ENCODE measurements at regions not wholly inside any gene's neighbourhood (a gene's known extent, or its start where the extent isn't known, plus 50 kb on each side); places are given as distances from the start of the nearest gene placed in this dataset.

- no peak overlapping the region for H2AK9ac ChIP-seq (replicated peaks; ENCODE audit: low read depth, low read length, poor library complexity)
- H3K27ac ChIP-seq (ENCODE audit: insufficient read depth, low read length): no peak overlapping the region
- no peak overlapping the region for H3K4me2 ChIP-seq (ENCODE audit: low read depth, low read length)
- TF ChIP-seq MXI1 (IDR thresholded peaks at IDR 0.05; ENCODE audit: borderline replicate concordance, low read depth, low read length) (no peak), RFX5 (IDR thresholded peaks at IDR 0.05; ENCODE audit: low read depth, low read length) (no peak), POLR2A (IDR thresholded peaks at IDR 0.05; ENCODE audit: low read depth, low read length) (no peak), ELK1 (IDR thresholded peaks at IDR 0.05; ENCODE audit: borderline replicate concordance, low read depth, low read length) (no peak), RAD21 (IDR thresholded peaks at IDR 0.05; ENCODE audit: low read length) (no peak), MAZ (IDR thresholded peaks at IDR 0.05; ENCODE audit: borderline replicate concordance, low read depth, low read length) (no peak), CHD1 (IDR thresholded peaks at IDR 0.05; ENCODE audit: low read depth, low read length) (no peak), MAFK (IDR thresholded peaks at IDR 0.05; ENCODE audit: low read depth, low read length) (no peak), RCOR1 (IDR thresholded peaks at IDR 0.05; ENCODE audit: insufficient replicate concordance, low read length) (no peak), FOS (IDR thresholded peaks at IDR 0.05; ENCODE audit: low read depth, low read length) (no peak), SMC3 (IDR thresholded peaks at IDR 0.05; ENCODE audit: low read depth, low read length) (no peak), BHLHE40 (IDR thresholded peaks at IDR 0.05; ENCODE audit: low read depth, low read length) (no peak), USF2 (IDR thresholded peaks at IDR 0.05; ENCODE audit: low read depth, low read length) (no peak), CTCF (conservative IDR thresholded peaks at IDR 0.05; ENCODE audit: low read depth, low read length) (no peak), NFE2L2 (IDR thresholded peaks at IDR 0.05; ENCODE audit: low read depth, low read length) (no peak), CEBPB (IDR thresholded peaks at IDR 0.05; ENCODE audit: low read depth, low read length) (no peak)
- no peaks in the 10 kb centered on the region for H3K27me3 ChIP-seq (ENCODE audit: control insufficient read depth, insufficient read depth, low read length)
- H3K23ac ChIP-seq (ENCODE audit: low read depth, low read length): no peak overlapping the region
- H3K56ac ChIP-seq (ENCODE audit: extremely low read depth, insufficient read depth, low read length): no peak overlapping the region
- H4K20me1 ChIP-seq (ENCODE audit: insufficient read depth, low read length): no peaks in the 10 kb centered on the region
- 46% methylated on average over 4 of the region's 9 CpGs; no CpG with 5 or more reads in 1 of the 2 experiments for WGBS, 2 experiments (ENCODE audit: extremely low coverage in 2 of 2, insufficient read length in 1 of 2)
- H3K9ac ChIP-seq (ENCODE audit: low read depth, low read length): no peak overlapping the region
- intact Hi-C loops (cut with micrococcal nuclease) (no loop called here), dilution Hi-C loops (cut with HindIII; ENCODE audit: low sequenced_read_pairs, unreplicated experiment) (no loop called here), in situ Hi-C loops (cut with MboI; ENCODE audit: low sequenced_read_pairs) (no loop called here)
- no peak overlapping the region for H4K8ac ChIP-seq (ENCODE audit: low read depth in 2 of 2, low read length in 2 of 2)
- no peaks in the 10 kb centered on the region for H3K9me1 ChIP-seq (ENCODE audit: insufficient read depth, low read length)
- H2BK5ac ChIP-seq (ENCODE audit: low read depth, low read length, poor library complexity, severe bottlenecking): no peak overlapping the region
- H2AFZ ChIP-seq (replicated peaks; ENCODE audit: low read length, poor library complexity): no peak overlapping the region
- DNase-seq: no peak
- no peak overlapping the region for H2BK20ac ChIP-seq (ENCODE audit: low read depth, low read length)
- H3K36me3 ChIP-seq (ENCODE audit: control insufficient read depth, insufficient read depth, low read length): no peaks in the 10 kb centered on the region
- no peak overlapping the region for H3K18ac ChIP-seq (ENCODE audit: low read depth, low read length)
- no TSS peak for BruUV-seq (replicated peaks)
- no peaks in the 10 kb centered on the region for H3K9me3 ChIP-seq (ENCODE audit: control insufficient read depth, insufficient read depth, low read length)
- H3K79me1 ChIP-seq (ENCODE audit: low read depth in 1 of 2, low read length in 2 of 2): no peaks in the 10 kb centered on the region
- no peak overlapping the region for H4K91ac ChIP-seq (ENCODE audit: insufficient read depth, low read depth, low read length)
- H4K5ac ChIP-seq (ENCODE audit: low read depth, low read length): no peak overlapping the region
- no peak overlapping the region for H2BK15ac ChIP-seq (ENCODE audit: low read depth, low read length)
- no peak overlapping the region for H3K4ac ChIP-seq (ENCODE audit: low read depth, low read length)
- no peak overlapping the region for H3K14ac ChIP-seq (replicated peaks; ENCODE audit: low read depth, low read length)
- no peak overlapping the region for H2BK120ac ChIP-seq (ENCODE audit: low read depth, low read length)
- CTCF ChIA-PET: no interaction called here
- H3K4me3 ChIP-seq (ENCODE audit: insufficient read depth, low read depth, low read length): no peak overlapping the region
- no peak overlapping the region for H2AK5ac ChIP-seq (ENCODE audit: low read depth, low read length)
- no peaks in the 10 kb centered on the region for H3K4me1 ChIP-seq (ENCODE audit: control insufficient read depth, insufficient read depth, low read length)
- ATAC-seq (ENCODE audit: low read depth): no peak
- POLR2A ChIA-PET (ENCODE audit: unreplicated experiment): no interaction called here
Measured at GRCh38 chr5:62722360-62722759, 143.7 kb downstream of the LRRC70 start.

Measured in IMR-90 (cell line).